ENCODE measurements at regions not wholly inside any gene's neighbourhood (a gene's known extent, or its start where the extent isn't known, plus 50 kb on each side); places are given as distances from the start of the nearest gene placed in this dataset.

GRCh38 chr18:22268641-22269128, 99.3 kb downstream of the GATA6 start:
- Histone ChIP-seq H3K4me1 (ENCODE audit: insufficient read depth, low read length, poor library complexity, severe bottlenecking) (no peaks in the 10 kb centered on the region), H3K9me2 (replicated peaks; ENCODE audit: low read depth, low read length) (no peaks in the 10 kb centered on the region), H3K79me2 (ENCODE audit: insufficient read depth, low read length) (no peaks in the 10 kb centered on the region), H3K9me3 (ENCODE audit: insufficient read depth, low read depth, low read length) (no peaks in the 10 kb centered on the region), H3K36me3 (ENCODE audit: insufficient read depth, low read length) (no peaks in the 10 kb centered on the region), H3K4me2 (ENCODE audit: low read depth, low read length, poor library complexity, severe bottlenecking) (no peak overlapping the region), H2AFZ (ENCODE audit: low read length) (no peak overlapping the region), H3K9ac (ENCODE audit: low read depth, low read length, poor library complexity, severe bottlenecking) (no peak overlapping the region), H3F3A (ENCODE audit: low read depth) (no peaks in the 10 kb centered on the region), H3K27me3 (ENCODE audit: insufficient read depth, low read length, poor library complexity, severe bottlenecking) (no peaks in the 10 kb centered on the region), H4K20me1 (ENCODE audit: insufficient read depth, low read length, poor library complexity, severe bottlenecking) (no peaks in the 10 kb centered on the region), H3K4me3 (ENCODE audit: low read length, poor library complexity, severe bottlenecking) (no peak overlapping the region)
- TF ChIP-seq CTCF (conservative IDR thresholded peaks at IDR 0.05; ENCODE audit: low read length): no peak
- TF ChIP-seq EZH2phosphoT487 (IDR thresholded peaks at IDR 0.05; ENCODE audit: borderline replicate concordance): no peak

- TF ChIP-seq EZH2phosphoT487 (IDR thresholded peaks at IDR 0.05; ENCODE audit: borderline replicate concordance): no peak
- TF ChIP-seq CTCF (conservative IDR thresholded peaks at IDR 0.05; ENCODE audit: low read length): no peak
- Histone ChIP-seq H3K36me3 (ENCODE audit: insufficient read depth, low read length) (no peaks in the 10 kb centered on the region), H4K20me1 (ENCODE audit: insufficient read depth, low read length, poor library complexity, severe bottlenecking) (no peaks in the 10 kb centered on the region), H3K9me2 (replicated peaks; ENCODE audit: low read depth, low read length) (no peaks in the 10 kb centered on the region), H3F3A (ENCODE audit: low read depth) (no peaks in the 10 kb centered on the region), H3K4me1 (ENCODE audit: insufficient read depth, low read length, poor library complexity, severe bottlenecking) (no peaks in the 10 kb centered on the region), H3K9ac (ENCODE audit: low read depth, low read length, poor library complexity, severe bottlenecking) (no peak overlapping the region), H3K79me2 (ENCODE audit: insufficient read depth, low read length) (no peaks in the 10 kb centered on the region), H3K9me3 (ENCODE audit: insufficient read depth, low read depth, low read length) (no peaks in the 10 kb centered on the region), H3K27me3 (ENCODE audit: insufficient read depth, low read length, poor library complexity, severe bottlenecking) (no peaks in the 10 kb centered on the region), H3K4me2 (ENCODE audit: low read depth, low read length, poor library complexity, severe bottlenecking) (no peak overlapping the region), H3K4me3 (ENCODE audit: low read length, poor library complexity, severe bottlenecking) (no peak overlapping the region), H2AFZ (ENCODE audit: low read length) (no peak overlapping the region)
These were observed 98.3 kb downstream of the GATA6 start for GRCh38 chr18:22267697-22268096.

DNA sequence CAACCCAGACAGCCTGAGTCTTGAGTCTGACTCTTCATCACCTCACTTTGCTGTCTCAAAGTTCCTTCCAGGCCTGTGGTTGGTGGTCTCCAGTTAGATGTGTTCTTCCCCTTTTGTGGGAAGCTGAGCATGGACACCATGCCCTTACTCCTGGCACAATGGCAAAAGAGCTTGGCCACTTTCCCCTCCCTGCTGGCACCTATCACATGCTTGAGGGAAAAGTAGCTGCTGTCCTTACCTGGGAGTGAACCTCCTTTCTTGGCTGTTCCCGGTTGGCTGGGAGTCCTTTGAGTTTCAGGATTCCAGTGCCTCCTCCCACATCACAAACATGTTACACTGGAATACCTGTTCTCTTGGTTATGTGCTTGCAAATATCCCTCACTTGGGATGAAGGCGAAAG, 97.8 kb downstream of the GATA6 start:
- no peaks in the 10 kb centered on the region for H3K36me3 ChIP-seq (ENCODE audit: insufficient read depth, low read length)
- no peaks in the 10 kb centered on the region for H3K79me2 ChIP-seq (ENCODE audit: insufficient read depth, low read length)
- no peaks in the 10 kb centered on the region for H3K27me3 ChIP-seq (ENCODE audit: insufficient read depth, low read length, poor library complexity, severe bottlenecking)
- H3F3A ChIP-seq (ENCODE audit: low read depth): no peaks in the 10 kb centered on the region
- no peak overlapping the region for H2AFZ ChIP-seq (ENCODE audit: low read length)
- H3K4me3 ChIP-seq (ENCODE audit: low read length, poor library complexity, severe bottlenecking): no peak overlapping the region
- H3K4me2 ChIP-seq (ENCODE audit: low read depth, low read length, poor library complexity, severe bottlenecking): no peak overlapping the region
- no peaks in the 10 kb centered on the region for H3K4me1 ChIP-seq (ENCODE audit: insufficient read depth, low read length, poor library complexity, severe bottlenecking)
- no peaks in the 10 kb centered on the region for H3K9me3 ChIP-seq (ENCODE audit: insufficient read depth, low read depth, low read length)
- no peaks in the 10 kb centered on the region for H4K20me1 ChIP-seq (ENCODE audit: insufficient read depth, low read length, poor library complexity, severe bottlenecking)
- H3K9ac ChIP-seq (ENCODE audit: low read depth, low read length, poor library complexity, severe bottlenecking): no peak overlapping the region
- TF ChIP-seq EZH2phosphoT487 (IDR thresholded peaks at IDR 0.05; ENCODE audit: borderline replicate concordance) (no peak), CTCF (conservative IDR thresholded peaks at IDR 0.05; ENCODE audit: low read length) (no peak)
- no peaks in the 10 kb centered on the region for H3K9me2 ChIP-seq (replicated peaks; ENCODE audit: low read depth, low read length)
